HG03045 (cell line): ENCODE measurements at regions not wholly inside any gene's neighbourhood (a gene's known extent, or its start where the extent isn't known, plus 50 kb on each side); places are given as distances from the start of the nearest gene placed in this dataset.

Source experiments
- ATAC-seq: cut with Tn5 transposase; IDR thresholded peaks from one replicate; pipeline ENCODE4 v1.9.1; 2021; ENCODE audit warnings: mild to moderate bottlenecking, moderate library complexity; ENCODE audit not compliant: unreplicated experiment

GRCh38 chr9:36763778-36764177, 191.1 kb downstream of the MELK start:
- ATAC-seq = no peak

DNA sequence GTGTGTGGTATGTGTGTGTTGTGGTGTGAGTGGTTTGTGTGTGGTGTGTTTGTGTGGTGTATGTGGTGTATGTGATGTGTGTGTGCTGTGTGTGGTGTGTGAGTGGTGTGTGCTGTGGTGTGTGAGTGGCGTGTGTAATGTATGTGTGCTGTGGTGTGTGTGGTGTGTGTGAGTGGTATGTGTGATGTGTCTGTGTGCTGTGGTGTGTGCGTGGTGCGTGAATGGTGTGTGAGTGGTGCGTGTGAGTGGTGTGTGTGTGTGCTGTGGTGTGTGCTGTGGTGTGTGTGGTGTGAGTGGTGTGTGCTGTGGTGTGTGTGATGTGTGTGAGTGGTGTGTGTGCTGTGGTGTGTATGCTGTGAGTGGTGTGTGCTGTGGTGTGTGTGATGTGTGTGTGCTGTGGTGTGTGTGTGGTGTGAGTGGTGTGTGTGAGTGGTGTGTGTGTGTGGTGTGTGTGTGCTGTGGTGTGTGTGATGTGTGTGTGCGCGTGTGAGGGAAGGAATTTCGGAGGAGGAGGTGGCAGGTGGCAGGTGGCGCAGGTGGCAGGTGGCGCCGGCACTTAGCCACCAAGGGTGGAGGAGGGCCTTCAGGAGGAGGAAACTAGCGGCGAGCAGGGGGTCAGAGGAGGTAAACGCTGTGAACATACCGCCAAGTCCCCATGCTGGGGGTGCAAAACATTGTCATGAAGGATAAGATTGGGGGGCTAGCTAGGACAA, 191.8 kb downstream of the MELK start:
- ATAC-seq = no peak

DNA sequence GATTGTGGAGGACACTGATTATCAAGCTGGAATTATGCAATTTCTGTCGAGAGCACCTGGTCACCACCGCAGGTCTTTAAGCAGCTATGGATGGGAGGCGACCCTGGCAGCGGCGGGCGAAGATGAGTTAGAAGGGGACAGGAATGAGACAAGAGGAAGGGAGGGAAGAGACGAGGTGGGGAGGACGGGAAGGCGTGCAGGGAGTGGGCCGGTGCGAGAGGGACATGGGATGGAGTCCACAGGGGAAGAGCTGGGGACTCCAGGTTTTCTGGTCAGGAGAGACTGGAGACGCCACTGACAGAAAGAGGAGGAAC, 192.3 kb downstream of the MELK start:
- ATAC-seq = no peak

DNA sequence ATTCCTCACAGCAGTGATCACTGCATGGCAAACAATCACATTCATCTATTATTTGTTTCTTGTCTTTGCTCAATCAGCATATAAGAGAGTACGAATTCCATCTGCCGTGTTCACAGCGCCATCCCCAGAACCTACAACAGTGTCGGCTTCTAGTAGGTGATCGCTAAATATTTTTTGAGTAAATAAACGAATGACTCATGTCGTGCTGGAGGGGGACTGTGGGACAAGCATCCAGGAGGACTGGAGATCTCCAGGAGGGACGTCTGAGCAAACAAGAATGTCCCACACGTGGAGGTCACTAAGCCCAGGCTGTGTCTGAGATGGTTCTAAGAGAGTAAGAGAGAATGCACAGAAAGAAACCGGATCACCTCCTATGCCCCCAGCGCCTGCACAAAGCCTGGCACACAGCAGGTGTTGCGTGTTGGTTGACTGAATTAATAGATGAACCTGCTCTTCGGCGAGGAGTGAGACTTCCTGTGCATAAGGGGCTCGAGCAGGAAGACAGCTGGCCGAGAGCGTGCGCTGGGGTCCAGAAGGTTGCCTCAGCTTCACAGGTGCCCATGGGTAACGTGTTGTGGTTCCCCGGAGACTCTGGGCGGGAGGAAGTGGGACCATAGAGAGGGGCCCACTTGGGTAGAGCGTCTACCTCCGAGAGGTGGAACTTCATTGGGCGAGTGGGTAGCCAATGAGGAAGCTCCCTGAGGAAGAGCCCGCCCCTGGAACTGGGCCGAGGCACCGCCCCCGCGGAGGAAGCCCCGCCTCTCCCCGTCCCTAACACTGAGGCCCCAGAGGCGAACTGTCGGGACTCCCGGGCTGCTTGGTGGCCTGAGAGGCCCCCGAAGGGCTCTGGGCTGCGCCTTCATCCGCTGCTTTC, 193.0 kb downstream of the MELK start:
- ATAC-seq = peak; percentile 99

DNA sequence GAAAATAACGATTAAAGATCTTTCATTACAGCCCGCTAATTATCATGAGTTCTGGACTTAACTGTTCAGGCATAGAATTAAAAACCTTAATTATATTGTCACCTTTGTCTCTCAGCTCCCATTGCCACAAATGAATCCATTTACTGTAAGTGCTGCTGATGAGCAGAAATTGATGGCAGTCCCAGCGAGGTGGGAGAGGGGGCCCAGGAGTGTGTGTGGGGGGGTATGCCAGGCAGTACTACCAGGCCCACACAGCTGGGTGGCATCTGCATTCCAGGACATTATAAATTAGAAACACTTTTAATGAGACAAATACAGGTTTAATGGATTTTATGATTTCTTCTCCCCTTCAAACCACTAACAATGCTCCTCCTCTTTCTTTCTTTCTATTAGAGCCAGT, 196.0 kb downstream of the MELK start:
- ATAC-seq = no peak

DNA sequence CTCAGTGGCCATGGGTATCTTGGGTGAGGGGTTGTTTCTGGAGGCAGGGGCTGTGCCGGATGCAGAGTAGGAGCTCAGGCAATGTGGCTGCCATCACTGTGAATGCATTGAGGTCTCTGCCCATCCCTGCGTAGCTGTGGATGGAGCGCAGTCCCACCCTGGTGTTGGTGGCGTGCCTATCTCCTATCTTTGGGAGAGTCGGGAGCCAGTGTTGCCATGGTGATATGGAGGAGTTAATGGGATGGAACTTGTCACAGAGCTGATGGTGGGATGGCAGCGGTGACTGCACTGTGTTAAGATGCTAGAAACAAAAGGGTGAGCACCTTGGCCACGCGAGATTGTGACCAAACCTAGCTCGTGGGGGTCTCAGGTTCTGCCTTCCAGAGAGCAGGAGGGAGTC, 197.3 kb downstream of the MELK start:
- no peak for ATAC-seq

- no peak for ATAC-seq
These were observed 200.0 kb downstream of the MELK start for GRCh38 chr9:36772449-36773403.

DNA sequence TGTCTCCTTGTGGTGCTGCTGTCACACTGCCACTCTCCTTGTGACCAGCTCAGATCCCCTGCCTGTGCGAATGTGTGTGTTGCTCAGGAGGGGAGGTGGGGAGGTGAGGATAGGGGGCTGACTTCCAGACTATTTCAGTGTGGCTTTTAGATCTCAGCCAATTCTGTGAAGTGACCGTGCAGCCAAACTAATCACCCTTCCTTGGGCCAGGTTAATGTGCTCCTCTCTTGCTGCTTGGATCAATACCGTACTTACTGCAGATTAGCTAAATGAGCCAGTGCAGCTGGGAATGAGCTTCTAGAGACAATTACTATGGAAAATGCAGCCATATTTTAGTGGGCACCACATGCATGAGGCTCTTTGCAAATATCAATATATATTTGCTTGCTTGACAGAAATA, 206.0 kb downstream of the MELK start:
- no peak for ATAC-seq

- ATAC-seq = no peak
These were observed 206.9 kb downstream of the MELK start for GRCh38 chr9:36779582-36779981.

GRCh38 chr9:36780186-36780585, 207.5 kb downstream of the MELK start:
- ATAC-seq = no peak

- ATAC-seq = no peak
These were observed 208.8 kb downstream of the MELK start for GRCh38 chr9:36781533-36781932.
